Medulla oblongata (tissue), 1 donor: ENCODE measurements at regions not wholly inside any gene's neighbourhood (a gene's known extent, or its start where the extent isn't known, plus 50 kb on each side); places are given as distances from the start of the nearest gene placed in this dataset.

ENCODE experiments used
- DNase-seq: peaks from one replicate; pipeline ENCODE4 v3.0.0-alpha.2; 2015; ENCODE audit errors: extremely low spot score

DNA sequence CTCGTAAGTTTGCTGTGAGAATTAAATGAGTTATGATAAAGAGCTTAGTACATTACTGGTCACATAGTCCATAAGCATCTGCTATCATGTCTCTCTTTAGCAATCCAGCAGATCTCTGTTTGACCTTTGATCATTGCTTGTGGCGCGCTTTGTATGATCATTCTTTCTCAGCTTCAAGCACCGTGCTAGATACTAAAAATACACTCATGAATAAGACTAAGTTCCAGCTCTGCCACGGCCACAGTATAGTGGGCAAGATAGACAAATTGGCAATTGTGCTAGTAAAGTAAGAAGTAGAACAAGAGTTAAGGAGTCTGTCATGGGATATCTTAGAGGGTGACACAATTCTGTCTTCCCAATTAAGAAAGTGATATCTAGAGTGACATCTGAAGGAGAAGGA lies 75.2 kb upstream of the ADGRF1 start:
- no peak for DNase-seq

DNA sequence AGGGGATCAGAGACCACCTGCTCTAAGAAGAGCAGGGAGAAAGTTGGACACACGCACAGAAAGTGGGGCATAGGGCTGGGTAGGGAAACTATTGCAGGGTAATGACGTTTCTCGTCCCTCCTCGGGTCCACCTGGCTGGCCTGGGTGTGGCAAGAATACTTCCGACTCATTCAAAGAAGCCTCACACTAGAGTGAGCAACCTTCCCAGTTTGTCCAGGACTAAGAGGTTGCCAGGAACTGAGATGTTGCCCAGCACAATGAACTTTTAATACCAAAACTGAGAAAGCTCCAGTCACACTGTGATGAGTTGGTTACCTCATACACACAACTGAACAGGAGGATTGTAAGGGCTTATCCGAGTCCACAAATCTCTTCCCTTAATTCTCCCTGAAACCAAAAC lies 74.5 kb upstream of the ADGRF1 start:
- DNase-seq = no peak

- DNase-seq = no peak
These were observed 74.0 kb upstream of the ADGRF1 start for GRCh38 chr6:47116086-47116485.

DNA sequence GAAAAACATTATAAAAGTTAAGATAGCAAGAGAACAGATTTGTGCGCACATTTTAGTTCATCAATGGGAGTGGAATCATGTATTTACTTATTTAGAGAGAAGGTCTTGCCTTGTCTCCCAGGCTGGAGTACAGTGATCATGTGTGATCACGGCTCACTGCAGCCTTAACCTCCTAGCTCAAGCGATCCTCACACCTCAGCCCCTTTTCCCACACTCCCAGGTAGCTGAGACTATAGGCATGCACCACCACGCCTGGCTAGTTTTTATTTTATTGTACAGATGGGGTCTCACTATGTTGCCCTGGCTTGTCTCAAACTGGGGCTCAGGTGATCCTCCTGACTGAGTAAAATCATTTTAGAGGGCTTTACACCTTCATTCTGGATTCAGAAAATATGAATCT lies 72.3 kb upstream of the ADGRF1 start:
- DNase-seq = no peak

- DNase-seq = no peak
These were observed 70.2 kb upstream of the ADGRF1 start for GRCh38 chr6:47112317-47112716.

DNA sequence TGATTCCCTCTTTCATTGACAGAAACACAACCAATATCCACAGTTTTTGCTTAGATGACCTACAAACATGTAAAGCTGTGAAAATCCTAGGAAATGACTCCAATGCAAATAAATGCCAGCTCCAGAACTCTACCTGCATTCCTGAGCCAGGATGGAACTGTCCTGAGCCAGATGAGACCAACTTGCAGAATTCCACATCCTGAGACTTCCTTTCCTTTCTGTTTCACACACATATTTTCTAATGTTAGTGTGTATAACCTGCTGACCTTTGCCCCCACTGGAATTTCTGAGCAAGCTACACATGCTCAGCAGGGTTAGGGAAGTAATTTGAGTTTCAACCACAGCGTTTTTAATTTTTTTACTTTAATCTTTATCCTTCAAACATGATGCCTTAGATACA lies 69.6 kb upstream of the ADGRF1 start:
- DNase-seq = no peak

- DNase-seq = no peak
These were observed 67.1 kb upstream of the ADGRF1 start for GRCh38 chr6:47109281-47109680.

- no peak for DNase-seq
These were observed 64.6 kb upstream of the ADGRF1 start for GRCh38 chr6:47106721-47107197.

DNA sequence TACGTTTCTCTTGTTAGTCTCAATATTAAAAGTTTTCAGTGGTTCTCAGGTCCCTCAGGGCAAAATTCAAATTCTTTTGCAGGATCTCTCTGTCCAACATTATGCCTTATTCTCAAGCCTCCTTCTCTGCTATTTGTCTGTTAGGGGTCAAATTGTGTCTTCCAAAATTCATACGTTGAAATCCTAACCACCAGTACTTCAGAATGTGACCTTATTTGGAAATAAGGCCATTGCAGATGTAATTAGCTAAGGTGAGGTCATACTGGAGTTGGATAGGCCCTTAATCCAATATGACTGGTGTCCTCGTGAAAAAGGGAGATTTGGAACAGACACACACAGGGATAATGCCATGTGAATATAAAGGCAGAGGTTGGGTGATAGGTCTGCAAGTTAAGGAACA lies 64.1 kb upstream of the ADGRF1 start:
- DNase-seq = no peak

GRCh38 chr6:47105469-47106178 lies 63.5 kb upstream of the ADGRF1 start:
- no peak for DNase-seq

- peak; percentile 72 for DNase-seq
These were observed 61.8 kb upstream of the ADGRF1 start for GRCh38 chr6:47103931-47104330.

- DNase-seq = no peak
These were observed 60.2 kb upstream of the ADGRF1 start for GRCh38 chr6:47102331-47102730.

DNA sequence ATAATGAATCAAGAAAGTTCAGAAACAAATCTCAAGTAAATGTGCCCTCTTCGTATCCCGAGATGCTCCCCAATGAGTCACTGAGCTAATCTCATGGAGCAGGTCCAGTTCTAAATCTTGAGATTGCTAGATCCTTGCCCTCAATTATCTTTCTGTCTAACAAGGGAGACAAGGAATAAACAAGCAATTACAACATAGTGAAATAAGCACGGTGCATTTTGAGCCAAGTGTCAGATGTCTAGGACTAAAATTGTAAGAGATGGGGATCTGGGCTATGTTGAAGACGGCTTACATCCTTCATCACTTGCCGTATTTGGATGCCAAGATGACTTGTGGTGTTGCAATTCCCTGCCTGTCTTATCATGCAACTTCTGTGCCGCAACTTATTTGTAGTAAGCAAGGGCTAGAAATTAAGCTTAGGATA lies 56.5 kb upstream of the ADGRF1 start:
- no peak for DNase-seq

GRCh38 chr6:47097092-47097945 lies 55.2 kb upstream of the ADGRF1 start:
- peak; percentile 94 for DNase-seq

GRCh38 chr6:47096211-47096895 lies 54.2 kb upstream of the ADGRF1 start:
- no peak for DNase-seq

GRCh38 chr6:47094241-47094925 lies 52.3 kb upstream of the ADGRF1 start:
- no peak for DNase-seq

GRCh38 chr6:47093169-47093568 lies 51.0 kb upstream of the ADGRF1 start:
- DNase-seq = no peak

- DNase-seq = no peak
These were observed 49.9 kb upstream of the ADGRF1 start for GRCh38 chr6:47091886-47092668.
